ENCODE measurements at regions not wholly inside any gene's neighbourhood (a gene's known extent, or its start where the extent isn't known, plus 50 kb on each side); places are given as distances from the start of the nearest gene placed in this dataset.
"Not testable (repeated sequence)": the region's sequence is repeated elsewhere in the genome, so short reads cannot be mapped to it uniquely, and the experiment has no call there.

DNA sequence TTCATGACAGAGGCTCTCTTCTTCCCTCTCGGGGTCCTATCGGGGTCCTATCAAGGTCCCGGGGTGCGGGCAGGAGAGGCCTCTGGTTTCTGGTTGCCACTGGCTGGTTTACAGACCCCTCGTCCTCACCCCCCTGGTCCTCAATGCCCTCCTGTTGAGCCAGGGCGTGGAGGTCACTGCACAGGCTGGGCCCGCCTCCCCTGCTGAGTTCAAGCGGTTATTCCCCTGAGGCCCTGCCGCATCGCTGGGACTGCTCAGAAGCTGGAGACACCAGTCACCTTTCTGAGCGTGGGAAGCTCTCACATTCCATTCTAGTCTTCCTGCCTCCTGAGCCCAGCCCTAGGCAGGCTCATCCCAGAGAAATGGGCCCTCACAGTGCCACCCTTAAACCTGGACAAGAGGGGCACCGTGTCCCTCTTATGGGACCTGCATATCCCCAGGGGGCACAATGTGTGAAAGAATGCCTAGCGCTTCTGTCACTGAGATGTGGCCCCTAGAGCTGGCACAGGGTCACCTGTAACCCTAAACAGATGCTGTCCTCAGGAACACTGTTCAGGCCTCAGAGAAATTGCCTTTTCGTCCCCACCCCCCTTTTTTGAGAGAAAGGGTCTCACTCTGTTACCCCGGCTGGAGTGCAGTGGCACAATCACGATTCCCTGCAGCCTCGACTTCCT, 177.7 kb upstream of the RGS6 start:
- DNase-seq (ENCODE audit: low read depth in 2 of 3, low spot score in 2 of 3) = no peak

DNA sequence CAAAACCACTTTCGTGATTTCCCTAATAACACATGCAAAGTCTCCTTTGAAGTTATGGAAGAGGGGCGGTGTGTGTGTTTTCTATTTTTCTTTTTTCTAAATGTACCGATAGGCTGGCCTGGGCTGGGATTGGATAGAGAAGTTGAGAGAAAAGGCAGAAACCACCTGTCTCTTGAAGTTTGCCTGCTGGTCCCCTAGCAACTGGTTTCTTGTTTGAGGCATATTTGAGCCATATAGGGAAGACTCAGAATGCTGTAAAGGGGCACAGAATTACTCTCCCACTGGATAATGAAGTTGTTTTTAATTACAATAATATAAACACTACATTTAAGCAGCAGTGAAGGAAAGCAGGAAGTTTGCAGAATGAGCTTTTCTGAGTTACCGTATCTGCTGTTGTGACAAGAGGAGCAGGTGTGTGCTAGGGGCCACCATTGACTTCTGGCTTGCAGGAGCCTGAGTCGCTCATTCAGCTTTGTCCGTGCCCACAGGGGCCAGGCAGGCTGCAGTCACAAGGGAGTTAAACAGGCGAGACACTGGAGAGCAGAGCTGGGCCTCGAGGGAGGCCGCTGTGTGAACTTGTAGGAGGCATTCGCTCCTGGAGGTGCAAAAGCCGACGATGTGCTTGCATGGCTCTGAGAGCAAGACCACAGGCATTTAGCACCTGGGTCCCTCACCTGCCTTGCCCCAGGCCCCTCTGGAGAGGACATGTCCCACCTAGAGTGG, 173.8 kb upstream of the RGS6 start:
- DNase-seq (ENCODE audit: low read depth in 2 of 3, low spot score in 2 of 3) = no peak

DNA sequence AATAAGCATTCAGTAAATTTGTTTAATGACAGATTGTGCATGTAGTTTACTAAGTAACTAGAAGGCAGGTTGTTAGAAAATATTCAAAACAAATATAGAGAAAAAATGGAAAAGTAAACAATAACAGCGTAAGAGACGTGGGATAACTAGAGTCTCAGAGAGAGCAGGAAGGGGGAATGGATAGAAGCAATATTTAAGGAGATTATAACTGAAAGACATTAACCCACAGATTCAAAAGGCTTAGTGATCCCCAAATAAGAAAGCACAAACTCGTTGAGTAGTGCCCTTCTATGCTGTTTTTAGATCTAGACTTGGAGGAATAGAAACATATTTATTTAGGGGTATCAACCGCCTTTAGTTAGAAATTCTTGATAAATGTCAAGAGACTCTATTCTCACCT, 169.7 kb upstream of the RGS6 start:
- DNase-seq (ENCODE audit: low read depth in 2 of 3, low spot score in 2 of 3) = no peak

DNA sequence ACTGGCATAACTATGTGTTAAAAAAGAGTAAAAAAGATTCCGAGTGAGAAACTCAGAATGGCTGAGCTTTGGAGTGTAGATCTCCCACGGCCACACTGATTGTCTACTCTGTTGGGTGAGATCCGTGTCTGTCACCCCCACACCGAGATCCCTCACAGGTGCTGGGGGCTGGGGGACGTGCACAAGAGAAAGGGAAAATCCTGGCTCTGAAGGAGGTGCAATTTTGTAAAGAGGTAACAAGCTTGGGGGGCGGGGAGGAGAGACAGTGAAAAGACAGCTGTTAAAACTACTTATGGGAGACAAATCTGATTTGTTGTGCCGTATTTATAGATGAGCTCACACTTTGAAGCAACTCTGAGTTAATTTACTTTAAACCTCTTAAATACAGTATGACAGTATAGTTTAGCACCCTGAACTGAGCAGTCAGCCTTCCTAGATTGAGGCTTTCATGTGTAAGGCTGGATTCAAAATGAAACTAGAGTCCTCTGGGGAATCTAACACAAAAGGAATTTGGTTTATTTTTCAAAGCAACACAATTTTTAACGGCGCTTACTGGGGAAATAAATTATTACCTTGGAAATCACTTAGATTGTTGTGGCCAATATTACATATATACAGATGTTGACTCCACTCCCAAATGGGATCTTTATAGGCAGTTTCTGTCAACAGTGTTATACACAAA, 167.4 kb upstream of the RGS6 start:
- DNase-seq (ENCODE audit: low read depth in 2 of 3, low spot score in 2 of 3) = no peak

DNA sequence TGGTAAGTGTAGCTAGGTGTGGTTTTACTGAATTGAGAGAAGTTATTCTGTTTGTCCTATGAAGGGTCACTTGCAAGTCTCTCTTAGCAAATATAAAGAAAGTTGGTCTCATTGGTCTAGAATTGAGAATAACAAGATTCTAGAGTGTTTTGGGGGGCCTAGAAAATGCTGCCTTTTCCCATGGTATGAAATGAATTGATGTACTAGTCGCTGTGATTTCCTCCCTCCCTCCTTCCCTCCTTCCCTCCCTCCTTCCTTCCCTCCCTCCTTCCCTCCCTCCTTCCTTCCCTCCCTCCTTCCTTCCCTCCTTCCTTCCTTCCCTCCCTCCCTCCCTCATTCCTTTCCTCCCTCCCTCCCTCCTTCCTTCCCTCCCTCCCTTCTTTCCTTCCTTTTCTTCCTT, 166.7 kb upstream of the RGS6 start:
- DNase-seq (ENCODE audit: low read depth in 2 of 3, low spot score in 2 of 3) = no peak

DNA sequence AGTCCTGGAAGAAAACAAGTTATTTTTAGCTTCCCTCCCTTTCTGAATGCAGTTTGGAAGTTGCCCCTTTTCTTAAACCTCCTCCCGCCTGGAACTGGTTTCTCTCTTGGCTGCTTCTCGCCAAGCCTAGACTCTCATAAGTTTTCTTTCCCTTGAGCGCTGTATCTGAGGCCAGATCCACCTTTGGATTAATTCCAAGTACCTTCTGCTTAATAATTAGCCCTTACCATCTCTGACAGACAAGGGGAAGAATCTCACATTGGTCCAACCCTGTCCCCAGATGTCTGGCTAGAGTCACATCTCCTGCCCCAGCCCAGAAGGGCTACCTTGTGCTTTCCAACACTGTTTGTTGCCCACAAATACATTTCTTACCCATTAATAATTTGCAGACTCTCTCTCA, 161.8 kb upstream of the RGS6 start:
- DNase-seq (ENCODE audit: low read depth in 2 of 3, low spot score in 2 of 3) = no peak

DNA sequence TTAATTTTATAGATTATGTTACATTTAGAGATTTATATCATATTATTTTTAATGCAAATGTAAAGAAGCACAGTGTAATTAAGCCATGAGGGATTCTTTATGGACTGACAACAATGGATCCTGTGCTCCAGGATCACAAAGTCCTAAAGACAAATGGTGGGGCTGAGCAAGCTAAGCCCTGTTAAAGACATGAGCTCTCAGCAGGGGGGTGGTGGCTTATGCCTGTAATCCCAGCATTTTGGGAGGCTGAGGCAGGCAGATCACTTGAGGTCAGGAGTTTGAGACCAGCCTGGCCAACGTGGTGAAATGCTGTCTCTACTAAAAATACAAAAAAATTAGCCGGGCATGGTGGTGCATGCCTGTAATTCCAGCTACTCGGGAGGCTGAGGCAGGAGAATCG, 160.8 kb upstream of the RGS6 start:
- DNase-seq (ENCODE audit: low read depth in 2 of 3, low spot score in 2 of 3) = not testable (repeated sequence)

DNA sequence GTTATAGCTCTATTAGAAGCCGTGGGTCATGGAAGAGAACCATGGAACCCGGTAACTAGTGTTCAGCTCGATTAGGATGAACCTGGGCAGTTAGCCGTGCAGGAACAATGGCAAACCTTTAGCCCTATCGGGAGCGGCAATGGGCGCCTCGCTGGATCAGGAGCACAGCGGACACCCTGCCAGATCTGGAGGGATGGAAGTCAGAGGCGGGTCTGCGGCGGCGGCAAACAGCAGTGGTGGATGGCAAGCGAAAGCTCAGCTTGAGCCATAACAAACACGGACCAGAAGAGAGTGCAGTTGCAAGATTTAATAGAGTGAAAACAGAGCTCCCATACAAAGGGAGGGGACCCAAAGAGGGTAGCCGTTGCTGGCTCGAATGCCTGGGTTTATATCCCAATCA, 160.2 kb upstream of the RGS6 start:
- not testable (repeated sequence) for DNase-seq (ENCODE audit: low read depth in 2 of 3, low spot score in 2 of 3)

DNA sequence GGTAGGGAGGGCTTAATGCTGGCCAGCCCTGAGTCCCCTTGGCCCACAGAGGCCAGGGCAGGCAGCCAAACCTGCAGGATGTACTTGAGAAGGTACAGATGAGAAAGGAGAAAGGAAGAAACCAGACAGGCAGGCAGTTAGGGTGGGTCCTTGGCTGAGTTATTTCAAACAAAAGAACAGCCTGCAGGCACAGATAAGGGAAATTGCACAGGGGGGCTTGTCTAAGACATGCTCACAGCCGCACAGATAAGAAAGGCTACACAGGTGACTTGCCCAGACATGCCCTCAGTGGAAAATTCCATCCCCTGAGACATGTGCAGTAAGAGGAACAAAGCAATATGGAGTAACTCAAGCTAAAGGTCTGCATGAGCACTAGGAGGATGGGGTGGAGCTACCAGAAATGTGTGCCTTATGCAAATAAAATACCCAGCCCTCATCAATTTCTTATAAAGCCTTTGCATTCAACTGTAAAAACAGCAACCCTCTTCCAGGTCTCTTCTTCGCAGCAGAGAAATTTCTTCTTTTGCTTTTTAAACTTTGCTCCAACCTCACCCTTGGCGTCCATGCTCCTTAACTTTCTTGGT, 158.2 kb upstream of the RGS6 start:
- no peak for DNase-seq (ENCODE audit: low read depth in 2 of 3, low spot score in 2 of 3)

DNA sequence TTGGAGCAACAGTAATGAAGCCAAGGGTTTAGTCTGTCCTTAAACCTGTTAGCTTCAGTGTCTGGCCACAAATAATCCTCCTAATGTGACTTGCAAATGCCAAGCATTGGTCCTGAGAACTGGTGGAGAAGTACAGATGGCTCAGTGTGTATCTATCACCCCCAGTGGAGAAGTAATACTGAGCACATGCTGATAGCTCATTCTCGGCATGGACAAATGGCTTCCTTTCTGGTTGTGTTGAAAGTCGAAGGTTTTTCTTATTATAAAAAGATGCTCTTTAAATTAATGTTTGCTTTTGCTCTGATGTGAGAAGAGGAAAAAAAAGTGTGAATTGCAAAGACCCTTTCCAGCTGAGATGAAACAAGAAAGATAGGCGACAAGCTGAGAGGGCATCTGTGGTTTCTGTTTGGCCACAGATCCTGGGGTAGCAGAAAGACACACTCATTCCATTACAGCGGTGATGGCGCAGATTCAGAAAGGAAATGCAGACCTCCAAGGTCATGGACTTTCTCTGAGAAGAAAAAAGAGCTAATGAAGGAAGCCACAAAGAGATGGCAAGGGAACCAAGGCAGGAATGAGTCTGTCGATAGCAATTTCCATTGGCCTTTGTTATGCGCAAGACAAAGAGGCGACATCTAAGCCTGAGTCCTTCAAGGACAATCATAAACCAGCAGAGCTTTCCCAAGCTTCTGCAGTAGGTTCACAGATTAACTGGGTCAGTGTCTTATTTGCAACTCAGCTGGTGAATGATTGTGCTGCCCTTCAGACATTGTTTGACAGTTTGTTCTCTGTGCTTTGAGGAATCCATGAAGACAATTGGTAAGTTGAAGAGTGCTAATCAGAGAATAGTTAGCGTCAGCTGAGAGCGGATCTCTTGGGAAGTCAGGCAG, 155.5 kb upstream of the RGS6 start:
- DNase-seq (ENCODE audit: low read depth in 2 of 3, low spot score in 2 of 3) = peak in 1 of 3 experiments; percentile 11

DNA sequence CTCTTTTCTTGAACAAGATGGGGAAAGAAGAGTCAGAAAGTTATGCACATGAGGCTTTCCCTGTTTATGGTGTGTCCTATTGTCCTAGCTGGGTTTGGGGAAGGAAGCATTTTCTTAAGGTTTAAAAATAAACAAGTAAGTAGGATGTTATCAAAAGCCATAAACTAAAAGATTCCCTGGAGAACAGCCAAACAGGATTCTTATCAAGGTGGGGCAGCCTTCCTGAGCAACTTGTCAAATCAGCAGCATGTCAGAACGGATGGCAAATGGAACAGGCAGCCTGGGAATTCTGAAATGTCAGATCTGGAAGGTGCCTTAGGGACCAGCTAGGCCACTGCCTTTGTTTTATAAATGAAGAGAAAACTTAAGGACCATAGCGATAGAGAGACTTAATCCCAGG, 152.2 kb upstream of the RGS6 start:
- DNase-seq (ENCODE audit: low read depth in 2 of 3, low spot score in 2 of 3) = no peak

DNA sequence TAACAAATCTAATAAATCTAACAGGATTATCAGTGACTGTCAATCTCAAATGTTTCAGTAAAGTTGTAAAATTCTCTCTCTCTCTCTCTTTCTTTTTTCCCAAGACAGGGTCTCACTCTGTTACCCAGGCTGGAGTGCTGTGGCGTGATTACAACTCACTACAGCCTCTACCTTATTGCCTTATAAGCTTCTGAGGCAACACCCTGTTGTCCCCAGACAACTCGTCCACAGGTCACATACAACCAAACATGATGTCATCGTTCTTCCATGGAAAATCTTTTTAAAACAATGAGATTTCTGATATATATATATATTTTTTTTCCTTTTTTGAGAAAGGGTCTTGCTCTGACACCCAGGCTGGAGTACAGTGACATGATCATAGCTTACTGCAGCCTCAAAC, 151.4 kb upstream of the RGS6 start:
- DNase-seq (ENCODE audit: low read depth in 2 of 3, low spot score in 2 of 3) = no peak

DNA sequence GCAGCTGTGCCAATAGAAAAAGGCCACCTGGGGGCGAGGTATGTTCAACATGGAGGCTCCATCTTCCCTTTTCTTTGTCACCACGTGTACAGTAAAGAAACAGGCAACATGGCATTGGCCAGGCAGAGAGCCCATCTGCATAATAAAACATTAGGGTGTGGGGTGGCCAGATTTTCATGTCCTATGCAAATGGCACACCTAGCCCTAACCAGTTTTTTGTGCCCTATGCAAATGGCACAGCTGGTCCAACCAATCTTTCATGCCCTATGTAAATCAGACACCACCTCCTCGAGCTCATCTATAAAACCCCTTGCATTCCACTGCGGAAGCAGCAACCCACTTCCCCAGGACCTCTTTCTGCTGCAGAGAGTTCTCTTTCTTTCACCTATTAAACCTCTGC, 149.1 kb upstream of the RGS6 start:
- DNase-seq (ENCODE audit: low read depth in 2 of 3, low spot score in 2 of 3) = no peak

DNA sequence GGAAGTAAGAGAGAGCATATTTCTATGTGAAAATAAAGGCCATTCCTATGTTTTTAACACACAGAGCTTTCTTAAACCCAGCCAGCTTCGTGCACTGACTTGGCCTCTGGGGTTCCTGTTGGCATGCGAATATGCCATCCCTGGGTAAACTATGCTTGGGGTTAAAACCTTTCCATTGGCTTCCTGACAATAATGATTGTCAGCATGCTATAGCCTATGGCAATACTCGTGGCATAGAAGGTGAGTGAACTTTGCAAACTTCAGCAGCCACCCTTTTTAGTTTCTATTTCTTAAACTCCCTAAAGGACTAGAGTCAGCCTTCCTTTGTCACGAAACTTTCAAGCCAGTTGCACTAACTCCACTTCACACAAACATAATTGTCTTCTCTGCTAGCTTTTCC, 148.4 kb upstream of the RGS6 start:
- no peak for DNase-seq (ENCODE audit: low read depth in 2 of 3, low spot score in 2 of 3)

DNA sequence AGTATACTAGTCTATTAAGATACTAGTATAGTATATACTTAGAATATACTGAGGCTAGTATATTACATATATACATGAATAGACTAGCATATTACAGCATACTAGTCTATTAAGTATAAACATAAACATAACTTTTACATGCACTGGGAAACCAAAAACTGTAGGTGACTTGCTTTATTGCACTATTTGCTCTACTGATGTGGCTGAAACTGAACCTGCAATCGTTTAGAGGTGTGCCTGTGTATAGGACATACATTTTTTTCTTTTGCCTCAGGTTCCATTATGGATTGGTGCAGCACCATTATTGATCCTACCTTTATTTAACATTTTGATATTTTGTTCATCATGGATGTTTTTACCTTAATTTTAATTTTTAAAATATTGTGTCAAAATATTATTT, 143.2 kb upstream of the RGS6 start:
- DNase-seq (ENCODE audit: low read depth in 2 of 3, low spot score in 2 of 3) = no peak

DNA sequence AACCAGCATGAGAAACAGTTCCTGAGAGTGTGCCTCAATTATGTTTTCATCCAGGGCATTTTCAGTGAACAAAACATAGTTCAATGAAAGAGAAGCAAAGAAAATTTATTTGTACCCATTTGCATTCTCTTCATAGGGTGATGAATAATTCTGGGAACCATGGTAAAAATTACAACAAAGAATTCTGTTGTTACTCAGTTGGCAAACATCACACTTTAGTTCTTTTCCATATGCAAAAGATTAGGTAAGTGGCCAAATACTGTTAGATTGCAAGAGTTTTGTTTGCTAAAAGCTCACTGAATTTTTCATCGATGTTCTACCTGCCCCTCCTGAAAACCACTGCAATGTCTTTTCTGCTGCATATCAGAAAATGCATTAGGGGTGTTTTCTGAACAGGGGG, 132.4 kb upstream of the RGS6 start:
- DNase-seq (ENCODE audit: low read depth in 2 of 3, low spot score in 2 of 3) = no peak

DNA sequence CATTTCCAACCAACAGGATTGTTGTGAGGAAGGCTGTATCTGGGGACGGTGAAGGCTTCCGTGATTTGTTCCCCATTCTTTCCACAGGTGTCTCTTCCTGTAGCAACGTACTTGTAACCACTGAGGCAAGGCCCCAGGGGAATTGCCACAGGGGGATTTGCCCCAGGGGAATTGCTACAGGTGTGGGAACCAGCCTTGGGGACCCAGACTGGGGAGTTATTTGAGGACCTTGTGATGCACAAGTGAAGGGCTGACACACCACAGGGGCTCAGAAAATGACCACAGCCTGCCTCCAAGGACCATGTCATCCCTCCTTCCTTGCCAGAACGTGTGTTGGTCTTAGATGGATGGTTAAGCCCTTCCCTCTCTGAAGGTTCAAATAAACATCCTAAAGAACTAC, 131.4 kb upstream of the RGS6 start:
- DNase-seq (ENCODE audit: low read depth in 2 of 3, low spot score in 2 of 3) = no peak

DNA sequence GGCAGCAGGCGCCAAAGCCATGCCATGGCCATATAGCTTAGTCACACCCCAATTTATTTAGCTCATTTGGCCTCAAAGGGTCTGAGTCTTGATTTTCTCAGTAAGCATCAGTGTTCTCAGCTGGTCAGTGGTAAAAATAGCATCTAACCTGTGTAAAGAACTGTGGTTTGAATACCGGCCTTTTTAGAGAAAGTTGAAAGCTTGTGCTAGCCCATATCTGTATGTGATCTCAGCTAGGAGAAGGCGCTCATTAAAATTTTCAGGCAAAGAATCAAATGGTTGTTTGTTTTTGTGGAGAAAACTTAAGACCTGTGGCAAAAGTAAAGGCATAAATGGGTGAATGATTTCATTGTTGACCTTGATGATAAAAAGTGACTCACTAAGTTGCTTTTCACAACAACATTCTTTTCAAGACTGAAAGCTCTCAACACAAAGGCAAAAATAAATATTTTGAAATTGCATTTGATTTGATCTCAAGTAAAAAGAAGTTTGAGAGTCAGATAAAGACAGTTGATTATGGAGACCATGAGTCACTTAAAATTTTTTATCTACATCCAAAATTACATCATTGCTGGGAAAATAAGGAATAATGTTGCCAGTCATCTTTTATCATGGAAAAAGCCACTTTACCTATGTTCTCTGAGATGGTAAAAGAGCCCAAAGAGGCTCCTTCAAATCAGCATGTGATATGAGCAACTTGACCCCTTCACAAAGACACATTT, 128.5 kb upstream of the RGS6 start:
- no peak for DNase-seq (ENCODE audit: low read depth in 2 of 3, low spot score in 2 of 3)

DNA sequence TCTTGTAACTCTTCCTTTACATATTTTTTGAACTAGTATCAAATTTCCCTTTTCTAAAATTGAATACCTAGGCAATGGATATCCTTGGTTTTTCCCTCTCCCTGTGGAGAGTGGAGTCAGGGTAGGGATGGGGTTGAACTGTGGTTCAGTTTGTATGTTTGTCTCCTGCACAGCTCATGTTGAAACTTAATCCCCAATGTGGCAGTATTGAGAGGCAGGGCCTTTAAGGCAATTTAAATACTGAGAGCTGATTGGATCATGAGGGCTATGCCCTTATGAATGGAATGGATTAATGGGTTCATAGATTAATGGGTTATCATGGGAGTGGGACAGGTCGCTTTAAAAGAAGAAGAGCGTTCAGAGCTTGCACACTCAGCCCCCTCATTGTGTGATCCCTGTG, 127.2 kb upstream of the RGS6 start:
- no peak for DNase-seq (ENCODE audit: low read depth in 2 of 3, low spot score in 2 of 3)

DNA sequence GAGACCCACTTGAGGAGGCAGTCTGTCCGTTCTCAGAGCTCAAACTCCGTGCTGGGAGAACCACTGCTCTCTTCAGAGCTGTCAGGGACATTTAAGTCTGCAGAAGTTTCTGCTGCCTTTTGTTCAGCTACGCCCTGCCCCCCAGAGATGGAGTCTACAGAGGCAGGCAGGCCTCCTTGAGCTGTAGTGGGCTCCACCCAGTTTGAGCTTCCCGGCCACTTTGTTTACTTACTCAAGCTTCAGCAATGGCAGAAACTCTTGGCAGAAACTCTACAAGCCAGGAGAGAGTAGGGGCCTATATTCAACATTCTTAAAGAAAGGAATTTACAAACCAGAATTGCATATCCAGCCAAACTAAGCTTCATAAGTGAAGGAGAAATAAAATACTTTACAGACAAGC, 125.2 kb upstream of the RGS6 start:
- DNase-seq (ENCODE audit: low read depth in 2 of 3, low spot score in 2 of 3) = not testable (repeated sequence)
